WTC11 (cell line): ENCODE measurements at regions not wholly inside any gene's neighbourhood (a gene's known extent, or its start where the extent isn't known, plus 50 kb on each side); places are given as distances from the start of the nearest gene placed in this dataset.

ENCODE experiments used
- CTCF ChIP-seq: fragments of 200-600 bp; IDR thresholded peaks from 2 replicates; pipeline ENCODE4 v1.8.0; 2022; ENCODE audit warnings: antibody characterized with exemption
- E2F1 ChIP-seq: sonication (generic); formaldehyde crosslinking; IDR thresholded peaks from 2 replicates; pipeline ENCODE4 v1.8.0; 2022; ENCODE audit warnings: mild to moderate bottlenecking, missing genetic modification reagents
- NFYB ChIP-seq: sonication (generic); formaldehyde crosslinking; conservative IDR thresholded peaks from 2 replicates; pipeline ENCODE4 v1.8.0; 2022; ENCODE audit warnings: low read depth, missing genetic modification reagents

DNA sequence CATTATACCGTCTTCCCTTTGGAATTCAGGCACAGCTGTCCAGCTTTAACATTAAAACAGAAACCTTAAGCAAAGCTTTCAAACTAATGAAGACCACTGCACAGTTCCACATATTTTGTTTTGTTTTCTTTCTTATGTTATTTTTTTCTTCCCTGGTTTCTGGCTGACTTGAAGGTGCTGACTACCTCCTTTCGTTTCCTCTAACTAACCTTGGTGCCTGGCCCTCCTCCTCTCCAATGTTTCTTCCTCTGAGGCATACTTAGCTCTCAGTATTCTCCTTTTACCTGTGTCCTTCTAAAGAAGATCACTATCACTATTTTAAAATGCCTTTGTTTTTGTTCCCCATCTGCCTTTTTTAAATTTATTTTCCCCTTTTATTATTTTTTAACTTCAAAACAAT lies 433.3 kb upstream of the SPHKAP start:
- no peak for TF ChIP-seq CTCF
- no peak for TF ChIP-seq E2F1 (CRISPR knock-in tag)
- TF ChIP-seq NFYB (CRISPR knock-in tag) = no peak
